HG03565 (cell line): ENCODE measurements at regions not wholly inside any gene's neighbourhood (a gene's known extent, or its start where the extent isn't known, plus 50 kb on each side); places are given as distances from the start of the nearest gene placed in this dataset.
"Not testable (repeated sequence)": the region's sequence is repeated elsewhere in the genome, so short reads cannot be mapped to it uniquely, and the experiment has no call there.

Experiments
- ATAC-seq: cut with Tn5 transposase; IDR thresholded peaks from one replicate; pipeline ENCODE4 v1.9.1; 2021; ENCODE audit warnings: mild to moderate bottlenecking, moderate library complexity; ENCODE audit not compliant: unreplicated experiment

- ATAC-seq, result peak; percentile 38
Observed at GRCh38 chr20:53872561-53873229, 197.7 kb downstream of the BCAS1 start.

GRCh38 chr20:53872081-53872541, 198.3 kb downstream of the BCAS1 start:
- no peak for ATAC-seq

GRCh38 chr20:53871541-53871940, 198.9 kb downstream of the BCAS1 start:
- no peak for ATAC-seq

GRCh38 chr20:53870426-53871315, 199.7 kb downstream of the BCAS1 start:
- no peak for ATAC-seq

GRCh38 chr20:53869466-53870258, 200.7 kb downstream of the BCAS1 start:
- ATAC-seq, result peak; percentile 43

GRCh38 chr20:53867741-53868351, 202.5 kb downstream of the BCAS1 start:
- no peak for ATAC-seq

GRCh38 chr20:53866794-53867740, 203.3 kb downstream of the BCAS1 start:
- peak; percentile 41 for ATAC-seq

GRCh38 chr20:53865901-53866793, 204.2 kb downstream of the BCAS1 start:
- no peak for ATAC-seq

GRCh38 chr20:53864765-53865683, 205.4 kb downstream of the BCAS1 start:
- ATAC-seq, result not testable (repeated sequence)

GRCh38 chr20:53863923-53864641, 206.3 kb downstream of the BCAS1 start:
- not testable (repeated sequence) for ATAC-seq

GRCh38 chr20:53863535-53863922, 206.9 kb downstream of the BCAS1 start:
- ATAC-seq, result not testable (repeated sequence)

GRCh38 chr20:53863039-53863438, 207.4 kb downstream of the BCAS1 start:
- ATAC-seq, result not testable (repeated sequence)

GRCh38 chr20:53862490-53862889, 207.9 kb downstream of the BCAS1 start:
- not testable (repeated sequence) for ATAC-seq

GRCh38 chr20:53862136-53862397, 208.3 kb downstream of the BCAS1 start:
- ATAC-seq, result not testable (repeated sequence)

GRCh38 chr20:53859684-53860083, 210.7 kb downstream of the BCAS1 start:
- no peak for ATAC-seq

GRCh38 chr20:53859009-53859408, 211.4 kb downstream of the BCAS1 start:
- ATAC-seq, result not testable (repeated sequence)

GRCh38 chr20:53858516-53858915, 211.9 kb downstream of the BCAS1 start:
- not testable (repeated sequence) for ATAC-seq
